Hematopoietic multipotent progenitor cell treated with erythropoietin and hydrocortisone succinate and interleukin-3 and kit ligand, for 8 days (in vitro differentiated cells): ENCODE measurements at regions not wholly inside any gene's neighbourhood (a gene's known extent, or its start where the extent isn't known, plus 50 kb on each side); places are given as distances from the start of the nearest gene placed in this dataset.

Source experiments
- DNase-seq: peaks from one replicate; pipeline ENCODE4 v3.0.0-alpha.2; 2015

GRCh38 chr4:1459722-1460511 is 53.7 kb upstream of the NKX1-1 start:
- no peak for DNase-seq

DNA sequence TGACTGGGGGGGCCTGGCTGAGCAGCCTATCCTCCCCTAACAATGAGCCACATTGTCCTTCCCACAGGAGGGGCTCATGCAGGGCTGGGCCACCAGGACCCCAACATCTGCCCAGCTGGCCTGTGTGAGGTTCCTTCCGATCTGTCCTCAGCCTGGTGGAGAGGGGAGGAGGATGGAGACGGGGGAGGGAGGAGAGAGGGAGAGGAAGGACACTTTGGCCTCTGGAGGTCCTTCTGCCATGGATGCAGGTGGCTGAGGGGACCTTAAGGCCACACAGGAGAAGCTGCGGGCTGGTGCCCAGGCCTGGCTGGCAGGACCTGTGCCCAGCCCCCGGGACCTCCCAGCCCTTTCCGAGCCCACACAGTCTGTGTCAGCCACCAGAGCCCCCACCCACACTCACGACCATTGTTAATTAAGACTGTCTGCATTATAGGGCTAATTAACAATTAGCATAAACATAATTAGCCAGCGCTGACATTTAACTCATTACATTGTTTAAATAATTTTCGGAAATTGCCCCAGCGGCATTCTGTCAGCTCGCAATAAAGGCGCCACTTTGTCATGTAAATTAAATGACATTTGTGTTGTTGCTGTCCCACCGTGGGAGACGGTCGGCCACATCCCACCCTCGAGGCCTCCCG is 53.0 kb upstream of the NKX1-1 start:
- DNase-seq = no peak

- DNase-seq = no peak
Measured at GRCh38 chr4:1458581-1458980, 52.3 kb upstream of the NKX1-1 start.
